GM19467 (cell line): ENCODE measurements at regions not wholly inside any gene's neighbourhood (a gene's known extent, or its start where the extent isn't known, plus 50 kb on each side); places are given as distances from the start of the nearest gene placed in this dataset.

Source experiments
- ATAC-seq: cut with Tn5 transposase; IDR thresholded peaks from one replicate; pipeline ENCODE4 v1.9.1; 2021; ENCODE audit warnings: mild to moderate bottlenecking, moderate library complexity; ENCODE audit not compliant: unreplicated experiment

DNA sequence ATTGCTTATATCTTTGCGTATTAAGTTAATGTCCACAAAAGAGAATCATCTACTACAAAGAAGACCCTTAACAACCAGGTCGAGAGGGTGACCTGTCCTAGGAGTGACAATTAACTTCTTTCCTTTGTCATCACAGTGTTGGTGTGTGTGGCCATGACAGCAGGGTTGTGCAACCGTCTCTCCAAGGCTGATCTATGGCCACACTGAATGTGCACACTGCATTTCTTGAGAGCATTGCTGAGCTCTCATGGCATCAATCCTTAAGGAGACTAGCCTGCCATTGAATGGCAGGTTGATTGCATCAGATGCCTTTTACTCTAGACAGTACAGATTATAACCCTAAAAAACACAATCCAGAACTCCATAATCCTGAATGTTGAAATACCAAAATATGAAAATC is 86.5 kb upstream of the OLFM3 start:
- no peak for ATAC-seq

DNA sequence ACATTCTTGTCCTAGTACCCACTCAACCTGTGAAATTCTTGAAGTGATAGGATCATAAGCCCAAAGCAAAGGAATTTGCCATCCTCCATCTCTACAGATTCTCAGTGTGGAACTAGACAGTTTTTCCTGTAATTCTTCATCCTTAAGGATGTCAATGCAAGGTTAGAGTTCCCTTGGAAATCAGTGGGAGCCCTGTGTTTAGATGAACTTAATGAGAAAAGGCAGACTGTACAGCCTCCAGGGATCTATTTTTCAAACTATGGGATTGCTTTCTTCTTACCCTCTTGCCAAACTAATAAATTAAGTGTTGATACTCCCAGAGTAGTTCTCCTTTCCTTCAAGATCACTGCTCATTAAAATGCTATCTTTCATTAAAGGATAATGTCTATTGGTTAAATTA is 78.1 kb upstream of the OLFM3 start:
- ATAC-seq: no peak

DNA sequence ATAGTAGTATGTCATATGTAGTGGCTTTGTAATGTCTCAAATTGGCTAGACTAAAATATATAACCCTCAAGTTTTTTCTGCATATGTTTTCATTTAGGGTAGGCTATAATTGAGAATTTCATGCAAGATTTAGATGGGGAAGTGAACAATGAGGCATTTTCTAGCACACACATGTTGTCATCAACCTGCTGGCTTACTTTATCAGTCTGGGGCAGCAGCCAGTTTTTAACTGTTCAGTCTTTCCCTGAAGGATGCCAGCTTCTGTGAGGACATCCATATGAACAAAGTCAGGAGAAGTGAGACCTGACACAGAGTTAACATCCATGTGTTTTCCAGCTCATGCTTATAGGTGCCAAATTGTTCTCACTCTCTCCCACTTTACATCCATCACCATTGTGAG is 74.7 kb upstream of the OLFM3 start:
- ATAC-seq: no peak

DNA sequence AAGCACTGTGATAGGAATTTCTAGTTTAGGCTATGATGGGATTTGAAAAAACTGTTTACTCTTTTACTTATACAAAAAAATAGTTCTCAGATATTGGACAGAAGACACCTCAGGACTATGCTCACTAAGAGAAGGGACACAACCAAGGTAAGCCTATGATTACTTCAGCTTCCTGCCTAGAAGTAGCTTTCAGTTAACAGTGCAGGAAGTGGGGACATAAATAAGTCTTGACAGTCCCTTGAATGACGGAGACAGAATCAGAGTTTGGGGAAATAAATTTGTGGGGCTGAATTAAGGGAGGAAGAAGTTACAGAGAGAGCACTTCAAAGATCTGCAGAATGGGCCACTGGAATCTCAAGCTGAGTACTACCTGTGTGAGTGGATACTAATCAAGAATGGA is 53.8 kb upstream of the OLFM3 start:
- ATAC-seq: no peak

DNA sequence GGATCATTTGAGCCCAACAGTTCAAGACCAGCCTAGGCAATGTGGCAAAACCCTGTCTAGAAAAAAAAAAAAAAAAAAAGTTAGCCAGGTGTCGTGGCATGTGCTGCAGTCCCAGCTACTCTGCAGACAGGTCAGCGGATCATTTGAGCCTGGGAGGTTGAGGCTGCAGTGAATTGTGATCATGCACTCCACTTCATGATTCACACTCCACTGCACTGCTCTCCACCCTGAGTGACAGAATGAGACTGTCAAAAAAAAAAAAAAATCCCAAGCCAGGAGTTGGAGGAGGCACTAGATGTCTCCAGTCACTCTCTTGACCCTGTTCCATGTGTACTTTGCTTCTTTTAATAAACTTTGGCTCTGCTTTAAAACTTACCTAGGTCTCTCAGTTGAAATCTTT is 51.0 kb upstream of the OLFM3 start:
- ATAC-seq: no peak
